ENCODE measurements at regions not wholly inside any gene's neighbourhood (a gene's known extent, or its start where the extent isn't known, plus 50 kb on each side); places are given as distances from the start of the nearest gene placed in this dataset.

- Histone ChIP-seq H3K27me3 (replicated peaks in 1 of 4; ENCODE audit: control extremely low read depth in 1 of 4, control insufficient read depth in 3 of 4, insufficient read depth in 4 of 4, low read length in 3 of 4) (no peaks in the 10 kb centered on the region), H3K9ac (ENCODE audit: low read length) (no peak overlapping the region), H3K4me2 (replicated peaks; ENCODE audit: low read depth, low read length, poor library complexity, severe bottlenecking) (no peak overlapping the region), H3K4me1 (ENCODE audit: control insufficient read depth in 2 of 2, insufficient read depth in 2 of 2, low read length in 2 of 2) (no peaks in the 10 kb centered on the region), H3K27ac (ENCODE audit: low read length in 2 of 2) (no peak overlapping the region), H3K79me2 (ENCODE audit: control insufficient read depth, insufficient read depth, low read length) (peaks cover 35% of the 10 kb centered on the region), H4K20me1 (ENCODE audit: control insufficient read depth, insufficient read depth, low read length, poor library complexity, severe bottlenecking) (peaks cover 56% of the 10 kb centered on the region), H3K36me3 (replicated peaks in 1 of 2; ENCODE audit: control extremely low read depth in 1 of 2, control insufficient read depth in 1 of 2, extremely low read depth in 1 of 2, insufficient read depth in 2 of 2, low read length in 1 of 2) (peaks cover 1% of the 10 kb centered on the region in 2 experiments), H3K4me3 (ENCODE audit: control extremely low read depth in 1 of 5, extremely low read depth in 1 of 5, insufficient read depth in 1 of 5, low read depth in 2 of 5, low read length in 4 of 5) (no peak overlapping the region), H3K9me3 (ENCODE audit: control extremely low read depth in 1 of 3, control insufficient read depth in 2 of 3, insufficient read depth in 1 of 3, low read length in 2 of 3) (peaks cover 0 to 21% (median 2%) of the 10 kb centered on the region in 3 donors), H2AFZ (ENCODE audit: insufficient read depth, low read depth, low read length, poor library complexity, severe bottlenecking) (no peak overlapping the region)
- ATAC-seq (ENCODE audit: low read depth) (no peak), DNase-seq (no peak)
- H3K4me1 Mint-ChIP-seq = no peaks in the 10 kb centered on the region
- CTCF ChIA-PET = no interaction called here
- no peak overlapping the region for H3K27ac Mint-ChIP-seq
- H3K4me3 Mint-ChIP-seq = no peak overlapping the region
- POLR2A ChIA-PET = no interaction called here
- peaks cover 3% of the 10 kb centered on the region for H3K9me3 Mint-ChIP-seq (ENCODE audit: insufficient read depth)
- no peak for TF ChIP-seq EZH2 (IDR thresholded peaks at IDR 0.05; ENCODE audit: borderline replicate concordance, insufficient read depth, low read depth, low read length, poor library complexity, severe bottlenecking)
- TF ChIP-seq CTCF (IDR thresholded peaks at IDR 0.05) = no peak
- 94% methylated on average over 71 of the region's 77 CpGs for WGBS (ENCODE audit: insufficient coverage)
- H3K27me3 Mint-ChIP-seq = no peaks in the 10 kb centered on the region
- intact Hi-C loops (cut with micrococcal nuclease) = no loop called here
Observed at GRCh38 chr22:49614966-49615965, 212.4 kb downstream of the BRD1 start.
